Breast epithelium (tissue), 3 donors: ENCODE measurements at regions not wholly inside any gene's neighbourhood (a gene's known extent, or its start where the extent isn't known, plus 50 kb on each side); places are given as distances from the start of the nearest gene placed in this dataset.
"Not testable (repeated sequence)": the region's sequence is repeated elsewhere in the genome, so short reads cannot be mapped to it uniquely, and the experiment has no call there.

Source experiments
- POLR2AphosphoS5 ChIP-seq, 3 donors: sonication (generic); formaldehyde crosslinking; IDR thresholded peaks; one replicate each; pipeline ENCODE4 v1.6.1; 2017; ENCODE audit warnings: antibody characterized with exemption in 3 of 3
- TF ChIP-seq, protein P1 (sequence below), 3 donors: fragments of 450-650 bp; IDR thresholded peaks; one replicate each; pipeline ENCODE4 v1.5.1; 2016 to 2017; ENCODE audit warnings: antibody characterized with exemption in 3 of 3, mild to moderate bottlenecking in 3 of 3, moderate library complexity in 3 of 3

DNA sequence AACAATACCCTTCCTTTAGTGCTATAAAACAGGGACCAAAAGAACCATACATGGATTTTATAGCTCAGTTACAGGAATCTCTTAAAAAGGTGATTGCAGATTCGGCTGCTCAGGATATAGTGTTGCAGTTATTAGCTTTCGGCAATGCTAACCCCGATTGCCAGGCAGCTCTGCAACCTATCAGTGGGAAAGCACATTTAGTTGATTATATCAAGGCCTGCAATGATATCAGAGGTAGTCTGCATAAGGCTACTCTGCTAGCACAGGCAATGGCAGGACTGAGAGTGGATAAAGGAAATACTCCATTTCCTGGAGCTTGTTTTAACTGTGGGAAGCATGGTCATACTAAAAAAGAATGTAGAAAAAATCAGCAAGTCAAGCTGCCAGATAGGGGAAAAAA lies 327.7 kb downstream of the REEP3 start:
- TF ChIP-seq, protein P1, sequence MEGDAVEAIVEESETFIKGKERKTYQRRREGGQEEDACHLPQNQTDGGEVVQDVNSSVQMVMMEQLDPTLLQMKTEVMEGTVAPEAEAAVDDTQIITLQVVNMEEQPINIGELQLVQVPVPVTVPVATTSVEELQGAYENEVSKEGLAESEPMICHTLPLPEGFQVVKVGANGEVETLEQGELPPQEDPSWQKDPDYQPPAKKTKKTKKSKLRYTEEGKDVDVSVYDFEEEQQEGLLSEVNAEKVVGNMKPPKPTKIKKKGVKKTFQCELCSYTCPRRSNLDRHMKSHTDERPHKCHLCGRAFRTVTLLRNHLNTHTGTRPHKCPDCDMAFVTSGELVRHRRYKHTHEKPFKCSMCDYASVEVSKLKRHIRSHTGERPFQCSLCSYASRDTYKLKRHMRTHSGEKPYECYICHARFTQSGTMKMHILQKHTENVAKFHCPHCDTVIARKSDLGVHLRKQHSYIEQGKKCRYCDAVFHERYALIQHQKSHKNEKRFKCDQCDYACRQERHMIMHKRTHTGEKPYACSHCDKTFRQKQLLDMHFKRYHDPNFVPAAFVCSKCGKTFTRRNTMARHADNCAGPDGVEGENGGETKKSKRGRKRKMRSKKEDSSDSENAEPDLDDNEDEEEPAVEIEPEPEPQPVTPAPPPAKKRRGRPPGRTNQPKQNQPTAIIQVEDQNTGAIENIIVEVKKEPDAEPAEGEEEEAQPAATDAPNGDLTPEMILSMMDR (IDR thresholded peaks at IDR 0.05): not testable (repeated sequence)
- TF ChIP-seq POLR2AphosphoS5 (IDR thresholded peaks at IDR 0.05): not testable (repeated sequence)
